Smooth muscle cell (in vitro differentiated cells): ENCODE measurements at regions not wholly inside any gene's neighbourhood (a gene's known extent, or its start where the extent isn't known, plus 50 kb on each side); places are given as distances from the start of the nearest gene placed in this dataset.

Experiments used
- DNase-seq: peaks from one replicate; lab custom pipeline; 2025; ENCODE audit not compliant: unreplicated experiment; lab: John Stamatoyannopoulos, UW
- H2AFZ ChIP-seq: fragments of 200-600 bp; sonication (generic); 2 replicates; pipeline ENCODE4 v1.6.0; 2016; ENCODE audit warnings: antibody characterized with exemption, low read depth, mild to moderate bottlenecking
- H3F3A ChIP-seq: fragments of 200-600 bp; sonication (generic); 2 replicates; pipeline ENCODE4 v1.6.0; 2017; ENCODE audit warnings: antibody characterized with exemption, low read depth
- H3K27ac ChIP-seq: fragments of 200-600 bp; sonication (generic); 2 replicates; pipeline ENCODE4 v1.5.1; 2016; ENCODE audit warnings: low read depth, mild to moderate bottlenecking
- H3K27me3 ChIP-seq: fragments of 200-600 bp; sonication (generic); 2 replicates; pipeline ENCODE4 v1.6.1; 2016; ENCODE audit warnings: low read depth, mild to moderate bottlenecking
- H3K36me3 ChIP-seq: fragments of 200-600 bp; sonication (generic); 2 replicates; pipeline ENCODE4 v1.5.1; 2016; ENCODE audit warnings: low read depth
- H3K4me1 ChIP-seq: fragments of 200-600 bp; sonication (generic); 2 replicates; pipeline ENCODE4 v1.5.1; 2016; ENCODE audit warnings: low read depth
- H3K4me2 ChIP-seq: fragments of 200-600 bp; sonication (generic); 2 replicates; pipeline ENCODE4 v1.6.0; 2016; ENCODE audit warnings: mild to moderate bottlenecking
- H3K4me3 ChIP-seq: fragments of 200-600 bp; sonication (generic); 2 replicates; pipeline ENCODE4 v1.5.1; 2016; ENCODE audit warnings: mild to moderate bottlenecking
- H3K79me2 ChIP-seq: fragments of 200-600 bp; sonication (generic); 2 replicates; pipeline ENCODE4 v1.6.0; 2016; ENCODE audit warnings: low read depth, mild to moderate bottlenecking
- H3K9ac ChIP-seq: fragments of 200-600 bp; sonication (generic); 2 replicates; pipeline ENCODE4 v1.6.0; 2016; ENCODE audit warnings: low read depth
- H3K9me3 ChIP-seq: fragments of 200-600 bp; sonication (generic); replicated peaks from 2 replicates; pipeline ENCODE4 v1.5.1; 2016; ENCODE audit warnings: low read depth
- H4K20me1 ChIP-seq: fragments of 200-600 bp; sonication (generic); 2 replicates; pipeline ENCODE4 v1.6.0; 2016; ENCODE audit warnings: low read depth
- CTCF ChIP-seq: fragments of 200-600 bp; sonication (generic); IDR thresholded peaks from 2 replicates; pipeline ENCODE4 v1.5.1; 2017; ENCODE audit warnings: borderline replicate concordance, mild to moderate bottlenecking, antibody characterized with exemption; ENCODE audit not compliant: insufficient read depth, poor library complexity, severe bottlenecking
- WGBS: methylation state at CpG from one replicate; pipeline ENCODE4 v1.1.7; 2016; ENCODE audit warnings: low lambda C conversion rate; 5-methylcytosine and 5-hydroxymethylcytosine counted together

GRCh38 chr20:56843817-56844216 is 214.7 kb downstream of the TFAP2C start:
- no peaks in the 10 kb centered on the region for H3F3A ChIP-seq
- TF ChIP-seq CTCF: peak; percentile 22
- no peaks in the 10 kb centered on the region for H3K36me3 ChIP-seq
- H3K9ac ChIP-seq: no peak overlapping the region
- no peak overlapping the region for H3K4me2 ChIP-seq
- no peak overlapping the region for H3K4me3 ChIP-seq
- H2AFZ ChIP-seq: no peak overlapping the region
- H3K27ac ChIP-seq: no peak overlapping the region
- H3K4me1 ChIP-seq: no peaks in the 10 kb centered on the region
- H3K79me2 ChIP-seq: no peaks in the 10 kb centered on the region
- H4K20me1 ChIP-seq: no peaks in the 10 kb centered on the region
- no peaks in the 10 kb centered on the region for H3K27me3 ChIP-seq
- no peak for DNase-seq
- H3K9me3 ChIP-seq: no peaks in the 10 kb centered on the region
- 47% methylated on average over 4 of the region's 4 CpGs for WGBS

GRCh38 chr20:56845546-56846086 is 216.5 kb downstream of the TFAP2C start:
- WGBS: 75% methylated on average over 4 of the region's 4 CpGs

GRCh38 chr20:56848561-56848960 is 219.5 kb downstream of the TFAP2C start:
- no peaks in the 10 kb centered on the region for H3K79me2 ChIP-seq
- no peaks in the 10 kb centered on the region for H4K20me1 ChIP-seq
- H3K4me3 ChIP-seq: no peak overlapping the region
- no peaks in the 10 kb centered on the region for H3F3A ChIP-seq
- no peak overlapping the region for H3K4me2 ChIP-seq
- no peak for TF ChIP-seq CTCF
- no peak overlapping the region for H2AFZ ChIP-seq
- no peaks in the 10 kb centered on the region for H3K9me3 ChIP-seq
- no peaks in the 10 kb centered on the region for H3K4me1 ChIP-seq
- no peak overlapping the region for H3K9ac ChIP-seq
- no peaks in the 10 kb centered on the region for H3K36me3 ChIP-seq
- H3K27ac ChIP-seq: no peak overlapping the region
- DNase-seq: no peak
- 56% methylated on average over 12 of the region's 12 CpGs for WGBS
- H3K27me3 ChIP-seq: no peaks in the 10 kb centered on the region

More at GRCh38 chr20:56845546-56846086, 216.5 kb downstream of the TFAP2C start:
- DNase-seq: no peak
- Histone ChIP-seq H3K79me2 (no peaks in the 10 kb centered on the region), H3K36me3 (no peaks in the 10 kb centered on the region), H3K4me1 (no peaks in the 10 kb centered on the region), H3K4me2 (no peak overlapping the region), H3K27ac (no peak overlapping the region), H2AFZ (no peak overlapping the region), H3K27me3 (no peaks in the 10 kb centered on the region), H4K20me1 (no peaks in the 10 kb centered on the region), H3F3A (no peaks in the 10 kb centered on the region), H3K4me3 (no peak overlapping the region), H3K9ac (no peak overlapping the region), H3K9me3 (no peaks in the 10 kb centered on the region)
- TF ChIP-seq CTCF: no peak

GRCh38 chr20:56851552-56851951 is 222.4 kb downstream of the TFAP2C start:
- H3K79me2 ChIP-seq: no peaks in the 10 kb centered on the region
- no peaks in the 10 kb centered on the region for H4K20me1 ChIP-seq
- WGBS: 90% methylated on average over 1 of the region's 1 CpG
- H3K27ac ChIP-seq: no peak overlapping the region
- H2AFZ ChIP-seq: no peak overlapping the region
- no peak overlapping the region for H3K4me3 ChIP-seq
- H3K9me3 ChIP-seq: no peaks in the 10 kb centered on the region
- H3K4me2 ChIP-seq: no peak overlapping the region
- no peaks in the 10 kb centered on the region for H3K4me1 ChIP-seq
- DNase-seq: no peak
- no peak overlapping the region for H3K9ac ChIP-seq
- no peaks in the 10 kb centered on the region for H3F3A ChIP-seq
- H3K36me3 ChIP-seq: no peaks in the 10 kb centered on the region
- H3K27me3 ChIP-seq: no peaks in the 10 kb centered on the region
- TF ChIP-seq CTCF: no peak
